Right renal pelvis (tissue), 4 donors: ENCODE measurements at regions not wholly inside any gene's neighbourhood (a gene's known extent, or its start where the extent isn't known, plus 50 kb on each side); places are given as distances from the start of the nearest gene placed in this dataset.

ENCODE experiments used
- DNase-seq, 4 donors: peaks; one replicate each; pipeline ENCODE4 v3.0.0-alpha.2; 2013; ENCODE audit warnings: low read depth in 4 of 4, low spot score in 3 of 4, missing footprints in 1 of 4

DNA sequence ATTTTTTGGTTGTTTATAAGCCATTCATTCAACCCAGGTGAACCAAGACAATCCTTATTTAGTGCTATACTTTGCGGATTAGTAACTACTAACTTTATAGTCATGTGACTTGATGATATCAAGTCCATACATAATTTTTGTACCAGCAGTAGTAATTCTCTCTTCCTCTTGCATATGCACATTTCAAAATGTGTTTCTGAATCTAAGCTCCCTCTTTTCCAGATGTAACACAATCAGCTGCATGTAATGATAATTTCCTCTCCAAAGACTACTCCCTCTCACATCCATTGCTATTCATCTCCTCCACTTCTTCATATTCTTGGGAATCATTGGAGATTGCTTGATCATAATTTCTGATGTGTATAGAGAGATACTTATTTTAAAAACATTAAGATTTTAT lies 510.1 kb upstream of the CDH18 start:
- DNase-seq, result no peak

DNA sequence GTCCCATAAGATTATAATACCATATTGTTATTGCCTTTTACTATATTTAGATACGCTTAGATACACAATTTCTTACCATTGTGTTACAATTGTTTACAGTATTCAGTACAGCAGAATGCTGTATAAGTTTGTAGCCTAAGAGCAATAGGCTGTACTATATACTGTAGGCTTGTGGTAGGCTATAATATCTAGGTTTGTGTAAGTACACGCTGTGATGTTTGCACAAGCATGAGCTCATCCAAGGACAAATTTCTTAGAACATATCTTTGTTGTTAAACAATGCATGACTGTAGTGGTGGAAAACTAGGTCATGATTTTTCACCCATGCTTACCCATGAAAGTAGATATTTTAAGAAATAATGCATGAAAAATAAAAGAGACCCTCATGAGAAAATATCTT lies 509.4 kb upstream of the CDH18 start:
- no peak for DNase-seq

DNA sequence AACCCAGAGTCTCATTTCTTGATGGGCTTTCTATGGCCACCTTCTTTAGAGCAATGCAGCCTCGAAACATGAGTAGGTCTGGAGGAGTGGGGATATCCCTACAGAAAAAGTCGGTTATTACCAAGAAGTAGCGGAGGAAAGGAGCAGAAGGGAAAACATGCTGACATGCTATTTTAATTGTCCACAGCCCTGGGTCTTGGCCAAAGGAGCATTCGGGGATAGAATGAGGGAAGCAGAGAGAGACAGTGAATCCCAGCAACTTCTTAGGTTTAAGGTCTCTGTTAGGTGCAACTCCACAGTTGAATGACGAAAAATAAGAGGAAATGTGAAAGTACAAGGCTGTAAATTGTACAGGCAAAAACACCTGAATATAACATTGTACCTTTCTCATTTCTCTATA lies 506.7 kb upstream of the CDH18 start:
- DNase-seq, result no peak

DNA sequence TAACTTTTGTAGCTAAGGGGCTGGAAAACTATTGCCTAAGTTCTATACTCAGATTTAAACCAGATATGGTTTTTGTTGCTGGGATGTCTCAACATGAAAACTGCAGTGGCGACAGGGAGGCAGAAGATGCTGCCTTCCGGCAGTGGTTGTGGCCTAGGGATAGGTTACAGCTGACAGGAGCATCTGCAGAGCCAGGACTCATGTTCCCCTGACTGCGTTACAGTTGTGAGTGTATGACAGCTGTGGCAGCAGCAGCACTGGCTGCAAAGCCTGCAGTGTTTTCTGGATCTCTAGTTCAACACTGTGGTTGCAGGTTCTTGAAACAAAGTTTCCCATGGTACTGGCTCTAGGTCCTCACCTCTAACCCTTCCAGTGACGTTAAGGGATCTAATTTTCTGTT lies 498.8 kb upstream of the CDH18 start:
- DNase-seq, result no peak

DNA sequence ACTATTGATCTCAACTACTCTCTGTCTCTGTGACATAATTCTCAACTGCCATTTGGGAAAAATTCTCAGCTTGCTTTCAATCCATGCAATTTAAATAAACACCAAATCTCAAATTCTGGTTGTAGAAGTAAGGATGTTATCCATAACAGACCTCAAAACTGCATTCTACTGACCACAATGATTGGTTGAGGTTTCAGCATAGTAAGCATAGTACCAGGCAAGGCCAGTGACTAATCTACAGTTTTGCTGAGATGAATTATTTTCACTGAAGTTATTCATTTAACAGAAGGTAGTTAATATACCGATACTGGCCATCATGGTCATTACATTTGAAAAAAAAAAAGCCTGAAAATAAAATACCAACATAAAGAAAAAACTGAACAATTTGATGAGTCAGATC lies 488.0 kb upstream of the CDH18 start:
- DNase-seq, result no peak

DNA sequence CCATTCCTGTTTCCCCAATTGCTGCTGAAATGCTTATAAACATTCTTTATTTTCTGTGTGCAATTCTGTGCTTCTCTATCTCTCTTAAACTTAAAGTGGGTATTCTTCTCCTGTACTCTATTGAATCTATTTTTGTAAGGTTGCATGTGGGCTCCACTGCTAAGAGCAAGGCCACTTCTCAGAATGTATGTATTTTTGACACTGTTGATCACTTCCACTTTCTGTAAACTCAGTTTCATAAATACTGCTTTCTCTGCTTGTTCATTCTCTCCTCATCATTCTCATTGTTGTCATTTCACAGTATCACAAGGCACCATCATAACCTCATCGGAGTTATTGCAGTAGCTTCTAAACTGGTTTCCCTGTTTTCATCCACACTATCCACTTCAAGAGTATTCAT lies 483.0 kb upstream of the CDH18 start:
- no peak for DNase-seq

DNA sequence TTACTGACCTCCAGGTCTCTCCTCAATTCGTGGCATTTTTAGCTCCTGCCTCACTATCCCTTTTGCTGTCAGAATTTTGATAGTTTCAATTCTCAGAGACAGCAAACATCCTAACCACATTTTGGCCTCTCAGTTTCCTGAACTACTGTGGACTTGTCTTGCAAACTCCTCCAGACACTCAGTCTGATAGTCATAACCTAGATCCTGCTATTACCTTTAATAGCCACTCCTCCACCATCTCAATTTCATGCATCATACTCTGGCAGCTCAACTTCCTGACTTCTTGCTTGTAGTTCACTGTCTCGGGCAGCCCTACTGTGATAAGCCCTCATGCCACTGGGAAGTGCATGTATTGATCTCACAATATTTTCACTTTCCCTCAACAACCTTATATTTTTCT lies 481.8 kb upstream of the CDH18 start:
- DNase-seq, result no peak

DNA sequence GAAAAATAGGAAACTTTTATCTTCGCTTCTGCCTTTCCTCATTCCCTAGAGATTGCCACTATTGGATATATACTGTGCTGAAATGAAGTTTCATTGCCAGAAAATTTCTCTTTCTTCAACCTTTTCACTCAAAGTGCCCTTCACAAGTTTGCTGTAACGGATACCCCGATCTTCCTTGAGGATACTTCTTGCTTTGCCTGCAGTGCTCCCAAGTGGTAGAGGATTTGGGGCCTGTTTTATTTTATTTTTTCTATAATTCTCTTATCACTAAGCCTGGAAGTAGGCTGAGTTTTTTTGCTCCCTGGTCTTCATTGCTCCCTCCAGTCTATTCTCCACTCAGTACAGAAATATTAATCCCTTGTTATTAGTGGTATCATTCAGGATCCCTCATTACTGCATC lies 481.4 kb upstream of the CDH18 start:
- no peak for DNase-seq

DNA sequence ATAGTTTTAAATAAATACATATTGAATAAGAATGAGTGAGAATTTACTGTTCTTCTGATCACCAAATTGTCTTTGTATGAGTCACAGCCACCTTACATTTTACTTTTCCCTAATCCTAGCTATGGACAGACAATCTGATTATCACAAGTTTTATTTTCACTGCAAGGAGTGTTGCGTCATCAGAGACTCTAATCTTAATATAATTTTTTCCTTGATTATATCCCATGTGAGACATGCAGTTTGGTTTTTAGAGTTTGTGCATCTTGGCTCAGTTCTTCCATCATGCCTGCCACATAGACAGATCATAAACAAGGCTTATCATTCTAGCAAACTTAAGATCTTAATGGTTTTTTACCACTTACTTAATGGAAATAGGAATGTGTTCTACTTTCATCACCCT lies 478.5 kb upstream of the CDH18 start:
- no peak for DNase-seq

DNA sequence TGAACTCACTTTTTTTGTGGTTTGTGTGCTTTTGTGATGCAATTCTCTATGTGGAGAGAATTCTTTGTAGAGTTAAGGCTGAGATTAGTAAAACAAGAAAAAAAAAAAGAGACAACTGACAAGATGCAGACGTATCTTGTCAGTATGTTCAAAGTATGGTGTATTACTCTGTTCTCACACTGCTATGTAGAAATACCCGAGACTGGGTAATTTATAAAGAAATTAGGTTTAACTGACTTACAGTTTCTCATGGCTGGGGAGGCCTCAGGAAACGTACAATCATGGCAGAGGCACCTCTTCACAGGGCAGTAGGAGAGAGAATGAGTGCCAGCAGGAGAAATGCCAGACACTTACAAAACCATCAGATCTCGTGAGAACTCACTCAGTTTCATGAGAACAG lies 475.2 kb upstream of the CDH18 start:
- DNase-seq, result no peak

DNA sequence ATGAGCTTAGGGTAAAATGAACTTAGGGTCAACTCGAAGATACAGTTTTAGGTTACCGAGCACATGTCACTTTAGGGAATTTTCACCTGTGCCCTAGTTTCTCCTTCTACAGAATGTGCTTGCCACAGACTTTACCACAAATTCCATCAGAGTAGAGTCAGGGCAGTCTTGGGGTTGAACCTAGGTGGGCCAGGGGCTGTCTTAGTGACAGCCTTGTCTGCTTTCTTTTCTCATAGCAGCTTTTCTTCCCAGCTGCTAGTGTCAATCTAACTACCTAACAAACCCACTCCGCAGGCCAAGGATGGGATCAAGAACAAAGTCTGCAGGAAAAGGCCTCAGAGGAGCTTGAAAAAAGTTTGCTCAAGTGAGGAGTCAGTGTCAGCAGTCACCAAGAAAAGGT lies 458.1 kb upstream of the CDH18 start:
- DNase-seq, result no peak

DNA sequence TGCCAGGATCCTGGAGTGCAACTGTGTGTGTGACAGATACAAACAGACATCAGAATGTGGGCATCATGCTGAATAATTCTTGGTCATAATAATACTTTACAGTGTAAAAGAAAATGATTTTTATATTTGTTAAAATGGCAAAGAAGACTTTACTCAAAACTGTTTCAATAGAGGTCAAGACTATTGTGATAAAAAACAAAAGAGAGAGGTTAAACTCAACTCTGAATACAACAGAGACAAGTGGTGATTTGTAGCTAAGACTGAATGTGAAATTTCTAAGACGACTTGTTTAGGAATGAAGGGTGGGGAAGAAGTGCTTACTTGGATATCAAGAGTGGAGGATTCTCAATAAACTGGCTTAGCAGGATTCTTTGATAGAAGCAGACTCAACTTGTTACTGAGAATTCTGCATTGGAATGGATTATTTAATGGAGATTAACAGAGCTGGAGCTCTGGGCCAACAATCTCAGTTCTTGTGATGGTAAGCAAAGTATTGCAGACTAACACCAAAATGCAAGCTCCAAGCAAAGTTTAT lies 457.4 kb upstream of the CDH18 start:
- DNase-seq, result no peak

DNA sequence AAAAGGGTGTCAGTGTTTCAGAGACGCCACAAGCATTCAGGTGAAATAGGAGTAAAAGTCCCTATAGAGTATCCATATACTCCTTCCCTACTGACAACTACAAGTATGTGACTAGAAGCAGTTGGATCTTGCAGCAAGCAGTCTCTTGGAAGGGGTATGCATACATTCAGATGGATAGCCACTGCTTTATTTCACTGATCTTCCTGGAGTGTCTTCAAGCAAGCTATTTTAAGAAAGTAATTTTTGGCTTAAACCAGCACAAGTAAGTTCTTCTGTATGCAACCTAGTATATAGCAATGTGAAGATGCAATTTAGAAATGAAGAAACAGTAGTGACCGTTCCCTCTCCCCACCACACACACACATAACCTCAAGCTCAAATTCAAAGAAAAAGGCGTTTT lies 446.8 kb upstream of the CDH18 start:
- no peak for DNase-seq

DNA sequence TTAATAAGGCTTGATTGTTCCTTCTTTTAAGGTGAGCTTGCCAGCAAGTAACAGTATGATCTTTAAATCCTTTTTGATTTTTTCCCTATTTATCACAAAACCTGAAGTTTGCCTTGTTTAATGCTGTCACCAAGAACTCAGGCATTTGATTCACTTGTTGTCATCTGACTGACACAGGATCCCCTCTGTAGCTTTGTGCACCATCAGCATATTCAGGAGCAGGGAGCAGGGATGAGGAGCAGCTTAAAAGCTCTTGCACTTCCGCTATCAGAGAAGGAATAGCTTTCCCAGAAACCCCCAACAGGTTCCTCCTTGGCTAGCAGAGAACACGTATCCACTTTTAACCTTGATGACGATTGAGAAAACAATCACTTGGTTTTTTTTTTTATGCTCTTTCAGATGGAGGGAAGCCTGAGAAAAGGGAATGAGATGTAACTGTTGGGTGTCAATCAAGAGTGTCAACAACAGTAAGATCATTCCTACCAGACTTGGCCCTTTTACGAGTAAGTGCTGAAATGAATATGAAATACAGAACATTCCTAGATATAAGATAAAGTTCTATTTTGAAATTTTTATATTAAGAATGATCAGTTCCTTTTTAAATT lies 433.1 kb upstream of the CDH18 start:
- no peak for DNase-seq
